SK-N-SH treated with all-trans-retinoic acid at 6 μM for 48 hours (cell line): ENCODE measurements at regions not wholly inside any gene's neighbourhood (a gene's known extent, or its start where the extent isn't known, plus 50 kb on each side); places are given as distances from the start of the nearest gene placed in this dataset.

ENCODE experiments used
- ATAC-seq: fragments of 200-7000 bp; cut with Tn5 transposase; 3 replicates; pipeline ENCODE4 v1.9.1; 2020; ENCODE audit warnings: mild to moderate bottlenecking, moderate library complexity
- ARNTL ChIP-seq: fragments of 450-650 bp; formaldehyde crosslinking; IDR thresholded peaks from 2 replicates; pipeline ENCODE4 v1.5.0; 2020; ENCODE audit warnings: low read depth, mild to moderate bottlenecking, moderate library complexity, borderline replicate concordance
- BACH2 ChIP-seq: fragments of 250-450 bp; sonication (Bioruptor Pico); IDR thresholded peaks from 2 replicates; pipeline ENCODE4 v1.9.0; 2021; ENCODE audit warnings: mild to moderate bottlenecking, borderline replicate concordance
- CSDC2 ChIP-seq: fragments of 250-450 bp; sonication (Bioruptor Pico); IDR thresholded peaks from 2 replicates; pipeline ENCODE4 v1.5.0; 2020; ENCODE audit warnings: mild to moderate bottlenecking, moderate library complexity
- ESRRG ChIP-seq: fragments of 250-450 bp; sonication (Bioruptor Pico); IDR thresholded peaks from 2 replicates; pipeline ENCODE4 v1.6.1; 2021; ENCODE audit warnings: mild to moderate bottlenecking
- GLIS3 ChIP-seq: fragments of 250-450 bp; sonication (Bioruptor Pico); IDR thresholded peaks from 2 replicates; pipeline ENCODE4 v1.5.0; 2020; ENCODE audit warnings: mild to moderate bottlenecking, moderate library complexity
- ISL1 ChIP-seq: fragments of 250-450 bp; sonication (Bioruptor Pico); IDR thresholded peaks from 2 replicates; pipeline ENCODE4 v2.1.2; 2022; ENCODE audit warnings: mild to moderate bottlenecking, moderate library complexity
- OSR1 ChIP-seq: fragments of 250-450 bp; sonication (Bioruptor Pico); IDR thresholded peaks from 2 replicates; pipeline ENCODE4 v1.8.0; 2022; ENCODE audit warnings: moderate library complexity, mild to moderate bottlenecking, inconsistent platforms
- SNAI2 ChIP-seq: fragments of 250-450 bp; sonication (Bioruptor Pico); IDR thresholded peaks from 2 replicates; pipeline ENCODE4 v1.5.0; 2020; ENCODE audit warnings: mild to moderate bottlenecking, moderate library complexity
- TCF4 ChIP-seq: fragments of 250-450 bp; sonication (Bioruptor Pico); IDR thresholded peaks from 2 replicates; pipeline ENCODE4 v1.8.0; 2021; ENCODE audit warnings: mild to moderate bottlenecking, moderate library complexity, borderline replicate concordance
- ZC3H10 ChIP-seq: fragments of 250-450 bp; sonication (Bioruptor Pico); IDR thresholded peaks from 2 replicates; pipeline ENCODE4 v1.5.1; 2021; ENCODE audit warnings: mild to moderate bottlenecking, moderate library complexity
- ZNF70 ChIP-seq: fragments of 450-650 bp; formaldehyde crosslinking; IDR thresholded peaks from 2 replicates; pipeline ENCODE4 v1.5.0; 2020; ENCODE audit warnings: mild to moderate bottlenecking, moderate library complexity
- ZNF8 ChIP-seq: fragments of 450-650 bp; formaldehyde crosslinking; IDR thresholded peaks from 2 replicates; pipeline ENCODE4 v1.5.0; 2020; ENCODE audit warnings: mild to moderate bottlenecking, moderate library complexity
- TF ChIP-seq, protein P1 (sequence below): fragments of 250-450 bp; sonication (Bioruptor Pico); IDR thresholded peaks from 2 replicates; pipeline ENCODE4 v1.5.0; 2020; ENCODE audit warnings: mild to moderate bottlenecking, moderate library complexity
- TF ChIP-seq, protein P2 (sequence below): fragments of 250-450 bp; sonication (Bioruptor Pico); IDR thresholded peaks from 2 replicates; pipeline ENCODE4 v1.5.1; 2020; ENCODE audit warnings: low read depth, mild to moderate bottlenecking, moderate library complexity
- TF ChIP-seq, protein P3 (sequence below): fragments of 250-450 bp; sonication (Bioruptor Pico); IDR thresholded peaks from 2 replicates; pipeline ENCODE4 v1.8.0; 2021; ENCODE audit warnings: low read depth, mild to moderate bottlenecking, moderate library complexity, borderline replicate concordance
- TF ChIP-seq, protein P4 (sequence below): fragments of 250-450 bp; sonication (Bioruptor Pico); IDR thresholded peaks from 2 replicates; pipeline ENCODE4 v1.8.0; 2020; ENCODE audit warnings: mild to moderate bottlenecking, moderate library complexity, borderline replicate concordance
- TF ChIP-seq, protein P5 (sequence below): fragments of 250-450 bp; sonication (Bioruptor Pico); IDR thresholded peaks from 2 replicates; pipeline ENCODE4 v1.5.1; 2021; ENCODE audit warnings: mild to moderate bottlenecking, moderate library complexity

DNA sequence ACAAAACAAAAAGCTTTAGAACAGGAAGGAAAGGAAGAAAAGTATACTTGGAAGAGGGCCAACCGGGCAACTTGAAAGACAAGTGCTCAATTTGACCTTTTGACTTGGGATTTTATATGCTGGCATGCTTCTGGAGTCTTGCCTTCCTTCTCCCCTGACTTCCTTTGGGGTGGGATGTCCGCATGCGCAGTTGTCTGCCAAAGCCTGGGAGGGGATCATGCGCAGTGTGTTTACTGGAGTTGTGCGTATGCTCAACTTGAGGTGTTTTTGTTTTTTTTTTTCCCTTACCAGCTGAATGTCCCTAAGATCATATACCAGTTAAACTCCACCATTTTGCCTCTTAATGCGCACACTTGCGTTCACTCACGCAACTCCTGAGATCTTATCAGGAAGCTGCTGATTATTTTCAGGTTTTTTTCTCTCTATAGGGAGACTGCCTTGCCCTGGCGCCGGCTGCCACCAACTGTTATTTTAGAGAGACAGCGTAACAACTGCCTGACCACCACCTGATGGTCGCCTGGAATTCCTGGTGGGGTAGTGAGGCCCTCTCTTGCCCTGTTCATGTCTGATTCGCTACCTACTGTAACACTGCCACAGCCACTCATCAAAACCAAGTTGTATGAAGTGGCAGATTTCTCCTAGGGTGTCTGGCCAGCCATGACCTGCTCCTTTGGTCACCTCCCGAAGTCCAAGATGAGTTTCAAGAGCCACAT is 138.7 kb upstream of the ZNF644 start:
- no peak for TF ChIP-seq GLIS3
- TF ChIP-seq ZNF8 (CRISPR knock-in tag), result no peak
- TF ChIP-seq, protein P1, sequence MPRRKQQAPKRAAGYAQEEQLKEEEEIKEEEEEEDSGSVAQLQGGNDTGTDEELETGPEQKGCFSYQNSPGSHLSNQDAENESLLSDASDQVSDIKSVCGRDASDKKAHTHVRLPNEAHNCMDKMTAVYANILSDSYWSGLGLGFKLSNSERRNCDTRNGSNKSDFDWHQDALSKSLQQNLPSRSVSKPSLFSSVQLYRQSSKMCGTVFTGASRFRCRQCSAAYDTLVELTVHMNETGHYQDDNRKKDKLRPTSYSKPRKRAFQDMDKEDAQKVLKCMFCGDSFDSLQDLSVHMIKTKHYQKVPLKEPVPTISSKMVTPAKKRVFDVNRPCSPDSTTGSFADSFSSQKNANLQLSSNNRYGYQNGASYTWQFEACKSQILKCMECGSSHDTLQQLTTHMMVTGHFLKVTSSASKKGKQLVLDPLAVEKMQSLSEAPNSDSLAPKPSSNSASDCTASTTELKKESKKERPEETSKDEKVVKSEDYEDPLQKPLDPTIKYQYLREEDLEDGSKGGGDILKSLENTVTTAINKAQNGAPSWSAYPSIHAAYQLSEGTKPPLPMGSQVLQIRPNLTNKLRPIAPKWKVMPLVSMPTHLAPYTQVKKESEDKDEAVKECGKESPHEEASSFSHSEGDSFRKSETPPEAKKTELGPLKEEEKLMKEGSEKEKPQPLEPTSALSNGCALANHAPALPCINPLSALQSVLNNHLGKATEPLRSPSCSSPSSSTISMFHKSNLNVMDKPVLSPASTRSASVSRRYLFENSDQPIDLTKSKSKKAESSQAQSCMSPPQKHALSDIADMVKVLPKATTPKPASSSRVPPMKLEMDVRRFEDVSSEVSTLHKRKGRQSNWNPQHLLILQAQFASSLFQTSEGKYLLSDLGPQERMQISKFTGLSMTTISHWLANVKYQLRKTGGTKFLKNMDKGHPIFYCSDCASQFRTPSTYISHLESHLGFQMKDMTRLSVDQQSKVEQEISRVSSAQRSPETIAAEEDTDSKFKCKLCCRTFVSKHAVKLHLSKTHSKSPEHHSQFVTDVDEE (CRISPR knock-in tag), result no peak
- TF ChIP-seq CSDC2 (CRISPR knock-in tag), result no peak
- TF ChIP-seq SNAI2 (CRISPR knock-in tag), result no peak
- TF ChIP-seq, protein P2, sequence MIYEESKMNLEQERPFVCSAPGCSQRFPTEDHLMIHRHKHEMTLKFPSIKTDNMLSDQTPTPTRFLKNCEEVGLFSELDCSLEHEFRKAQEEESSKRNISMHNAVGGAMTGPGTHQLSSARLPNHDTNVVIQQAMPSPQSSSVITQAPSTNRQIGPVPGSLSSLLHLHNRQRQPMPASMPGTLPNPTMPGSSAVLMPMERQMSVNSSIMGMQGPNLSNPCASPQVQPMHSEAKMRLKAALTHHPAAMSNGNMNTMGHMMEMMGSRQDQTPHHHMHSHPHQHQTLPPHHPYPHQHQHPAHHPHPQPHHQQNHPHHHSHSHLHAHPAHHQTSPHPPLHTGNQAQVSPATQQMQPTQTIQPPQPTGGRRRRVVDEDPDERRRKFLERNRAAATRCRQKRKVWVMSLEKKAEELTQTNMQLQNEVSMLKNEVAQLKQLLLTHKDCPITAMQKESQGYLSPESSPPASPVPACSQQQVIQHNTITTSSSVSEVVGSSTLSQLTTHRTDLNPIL (CRISPR knock-in tag), result no peak
- no peak for TF ChIP-seq BACH2
- TF ChIP-seq TCF4 (CRISPR knock-in tag), result no peak
- ATAC-seq, result no peak

DNA sequence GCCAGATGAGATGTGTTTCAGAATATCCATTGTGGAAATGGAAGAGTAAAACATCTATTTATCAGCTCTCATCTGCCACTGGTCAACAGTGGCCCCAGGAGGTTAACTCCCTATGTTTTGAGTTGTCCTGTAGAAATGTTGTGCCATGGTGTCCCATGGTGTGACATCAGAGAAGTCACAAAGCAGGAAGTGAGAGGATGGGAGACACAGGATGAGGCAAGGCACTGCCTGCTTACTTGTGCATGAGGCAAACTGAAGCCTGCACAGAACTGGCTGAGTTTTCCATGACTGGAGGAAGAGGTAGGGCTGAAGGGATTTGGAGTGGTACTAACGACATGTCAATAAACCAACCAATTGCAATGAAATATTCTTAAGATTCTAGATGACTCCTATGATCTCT is 131.5 kb upstream of the ZNF644 start:
- TF ChIP-seq ESRRG (CRISPR knock-in tag) (no peak), CSDC2 (CRISPR knock-in tag) (no peak), ARNTL (CRISPR knock-in tag) (no peak), BACH2 (no peak), ZC3H10 (no peak), ZNF70 (no peak), ISL1 (CRISPR knock-in tag) (no peak), OSR1 (CRISPR knock-in tag) (no peak), TCF4 (CRISPR knock-in tag) (no peak)
- TF ChIP-seq, protein P1 (CRISPR knock-in tag), result no peak
- TF ChIP-seq, protein P3, sequence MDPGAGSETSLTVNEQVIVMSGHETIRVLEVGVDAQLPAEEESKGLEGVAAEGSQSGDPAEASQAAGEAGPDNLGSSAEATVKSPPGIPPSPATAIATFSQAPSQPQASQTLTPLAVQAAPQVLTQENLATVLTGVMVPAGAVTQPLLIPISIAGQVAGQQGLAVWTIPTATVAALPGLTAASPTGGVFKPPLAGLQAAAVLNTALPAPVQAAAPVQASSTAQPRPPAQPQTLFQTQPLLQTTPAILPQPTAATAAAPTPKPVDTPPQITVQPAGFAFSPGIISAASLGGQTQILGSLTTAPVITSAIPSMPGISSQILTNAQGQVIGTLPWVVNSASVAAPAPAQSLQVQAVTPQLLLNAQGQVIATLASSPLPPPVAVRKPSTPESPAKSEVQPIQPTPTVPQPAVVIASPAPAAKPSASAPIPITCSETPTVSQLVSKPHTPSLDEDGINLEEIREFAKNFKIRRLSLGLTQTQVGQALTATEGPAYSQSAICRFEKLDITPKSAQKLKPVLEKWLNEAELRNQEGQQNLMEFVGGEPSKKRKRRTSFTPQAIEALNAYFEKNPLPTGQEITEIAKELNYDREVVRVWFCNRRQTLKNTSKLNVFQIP, result no peak
- TF ChIP-seq, protein P4, sequence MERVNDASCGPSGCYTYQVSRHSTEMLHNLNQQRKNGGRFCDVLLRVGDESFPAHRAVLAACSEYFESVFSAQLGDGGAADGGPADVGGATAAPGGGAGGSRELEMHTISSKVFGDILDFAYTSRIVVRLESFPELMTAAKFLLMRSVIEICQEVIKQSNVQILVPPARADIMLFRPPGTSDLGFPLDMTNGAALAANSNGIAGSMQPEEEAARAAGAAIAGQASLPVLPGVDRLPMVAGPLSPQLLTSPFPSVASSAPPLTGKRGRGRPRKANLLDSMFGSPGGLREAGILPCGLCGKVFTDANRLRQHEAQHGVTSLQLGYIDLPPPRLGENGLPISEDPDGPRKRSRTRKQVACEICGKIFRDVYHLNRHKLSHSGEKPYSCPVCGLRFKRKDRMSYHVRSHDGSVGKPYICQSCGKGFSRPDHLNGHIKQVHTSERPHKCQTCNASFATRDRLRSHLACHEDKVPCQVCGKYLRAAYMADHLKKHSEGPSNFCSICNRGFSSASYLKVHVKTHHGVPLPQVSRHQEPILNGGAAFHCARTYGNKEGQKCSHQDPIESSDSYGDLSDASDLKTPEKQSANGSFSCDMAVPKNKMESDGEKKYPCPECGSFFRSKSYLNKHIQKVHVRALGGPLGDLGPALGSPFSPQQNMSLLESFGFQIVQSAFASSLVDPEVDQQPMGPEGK (CRISPR knock-in tag), result no peak
- TF ChIP-seq, protein P5, sequence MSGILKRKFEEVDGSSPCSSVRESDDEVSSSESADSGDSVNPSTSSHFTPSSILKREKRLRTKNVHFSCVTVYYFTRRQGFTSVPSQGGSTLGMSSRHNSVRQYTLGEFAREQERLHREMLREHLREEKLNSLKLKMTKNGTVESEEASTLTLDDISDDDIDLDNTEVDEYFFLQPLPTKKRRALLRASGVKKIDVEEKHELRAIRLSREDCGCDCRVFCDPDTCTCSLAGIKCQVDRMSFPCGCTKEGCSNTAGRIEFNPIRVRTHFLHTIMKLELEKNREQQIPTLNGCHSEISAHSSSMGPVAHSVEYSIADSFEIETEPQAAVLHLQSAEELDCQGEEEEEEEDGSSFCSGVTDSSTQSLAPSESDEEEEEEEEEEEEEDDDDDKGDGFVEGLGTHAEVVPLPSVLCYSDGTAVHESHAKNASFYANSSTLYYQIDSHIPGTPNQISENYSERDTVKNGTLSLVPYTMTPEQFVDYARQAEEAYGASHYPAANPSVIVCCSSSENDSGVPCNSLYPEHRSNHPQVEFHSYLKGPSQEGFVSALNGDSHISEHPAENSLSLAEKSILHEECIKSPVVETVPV (CRISPR knock-in tag), result no peak
- TF ChIP-seq, protein P2 (CRISPR knock-in tag), result no peak
- ATAC-seq, result no peak
